NAMALWA (cell line): ENCODE measurements at regions not wholly inside any gene's neighbourhood (a gene's known extent, or its start where the extent isn't known, plus 50 kb on each side); places are given as distances from the start of the nearest gene placed in this dataset.

Experiments used
- DNase-seq: peaks from one replicate; pipeline ENCODE4 v3.0.0-alpha.2; 2015; ENCODE audit warnings: low spot score

GRCh38 chr4:31106419-31106818, 386.2 kb downstream of the PCDH7 start:
- no peak for DNase-seq

DNA sequence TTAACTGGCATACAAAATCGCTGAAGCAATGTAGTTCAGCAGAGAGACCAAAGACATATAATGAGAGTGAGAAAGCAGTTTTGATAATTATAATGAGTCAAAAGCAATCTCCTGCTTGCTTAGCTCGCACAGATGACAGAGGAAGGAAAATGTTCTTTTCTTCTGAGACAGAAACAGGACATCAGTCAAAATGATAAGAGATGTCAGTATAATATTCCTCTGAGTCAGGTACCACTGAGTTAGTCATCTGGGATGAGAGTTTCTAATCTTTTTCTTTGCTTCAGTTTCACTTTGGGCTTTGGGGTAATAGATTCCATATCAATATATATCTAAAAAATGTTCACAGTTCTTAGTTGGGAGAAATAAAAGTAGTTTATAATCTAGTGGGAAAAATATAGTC, 387.2 kb downstream of the PCDH7 start:
- DNase-seq, result no peak

GRCh38 chr4:31108762-31109161, 388.6 kb downstream of the PCDH7 start:
- DNase-seq, result no peak

- DNase-seq, result no peak
Measured at GRCh38 chr4:31111790-31112189, 391.6 kb downstream of the PCDH7 start.

- DNase-seq, result no peak
Measured at GRCh38 chr4:31114816-31115215, 394.6 kb downstream of the PCDH7 start.

GRCh38 chr4:31124008-31124585, 403.9 kb downstream of the PCDH7 start:
- DNase-seq, result no peak

GRCh38 chr4:31125061-31125460, 404.9 kb downstream of the PCDH7 start:
- no peak for DNase-seq

DNA sequence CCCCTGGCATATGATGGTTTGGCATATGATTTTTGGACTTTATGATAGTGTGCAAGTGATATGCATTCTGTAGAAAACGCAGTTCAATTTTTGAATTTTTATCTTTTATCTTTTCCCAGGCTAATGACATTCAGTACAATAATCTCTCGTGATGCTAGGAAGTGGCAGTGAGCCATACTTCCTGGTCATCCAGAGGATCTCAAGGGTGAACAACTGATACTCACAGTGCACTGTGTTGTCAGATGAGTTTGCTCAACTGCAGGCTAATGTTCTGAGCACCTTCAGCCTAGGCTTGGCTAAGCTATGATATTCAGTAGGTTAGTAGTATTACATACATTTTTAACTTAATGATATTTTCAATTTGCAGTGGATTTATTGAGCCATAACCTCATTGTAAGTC, 405.3 kb downstream of the PCDH7 start:
- no peak for DNase-seq

DNA sequence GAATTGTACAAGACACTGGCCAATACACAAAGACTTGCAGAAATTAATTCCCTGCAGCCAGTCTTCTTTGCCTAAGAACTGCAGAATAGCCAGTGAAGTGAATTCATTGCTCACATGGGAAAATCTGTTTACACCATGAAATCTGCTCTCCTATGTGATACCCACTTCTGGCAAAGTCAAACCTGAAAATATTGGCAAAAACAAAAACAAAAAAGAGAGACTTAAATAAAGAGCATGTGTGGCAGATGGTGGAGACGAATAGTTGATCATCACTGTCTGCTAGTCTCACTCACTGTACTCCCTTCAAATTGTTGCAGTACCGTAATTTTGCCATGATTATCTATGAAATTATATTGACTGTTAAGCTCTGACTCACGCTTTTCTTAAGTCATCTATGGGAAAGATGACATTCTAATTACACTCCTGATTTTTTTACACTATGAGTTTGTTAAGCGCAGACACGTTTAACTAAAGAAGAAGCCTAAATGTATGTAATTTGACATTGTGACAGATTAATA, 406.8 kb downstream of the PCDH7 start:
- no peak for DNase-seq

DNA sequence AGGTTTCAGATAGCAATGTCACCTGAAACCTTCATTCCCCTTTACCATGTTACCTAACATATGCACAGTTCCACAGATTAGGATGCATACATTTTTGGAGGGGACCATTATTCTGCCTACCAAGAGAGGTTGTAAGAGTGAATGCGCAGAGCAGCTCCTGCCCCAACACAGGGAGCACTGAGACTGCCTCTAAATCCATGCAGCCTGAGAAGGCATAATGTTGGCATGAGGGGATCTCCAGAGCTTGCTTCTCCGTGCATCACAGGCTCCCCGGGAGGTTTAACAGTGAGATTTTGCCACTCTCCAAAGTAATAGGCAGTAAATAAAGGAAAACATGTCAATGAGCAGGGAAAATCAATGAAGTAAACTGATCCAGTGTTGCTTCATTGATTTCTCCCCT, 410.8 kb downstream of the PCDH7 start:
- no peak for DNase-seq

- no peak for DNase-seq
Measured at GRCh38 chr4:31134720-31135119, 414.6 kb downstream of the PCDH7 start.

DNA sequence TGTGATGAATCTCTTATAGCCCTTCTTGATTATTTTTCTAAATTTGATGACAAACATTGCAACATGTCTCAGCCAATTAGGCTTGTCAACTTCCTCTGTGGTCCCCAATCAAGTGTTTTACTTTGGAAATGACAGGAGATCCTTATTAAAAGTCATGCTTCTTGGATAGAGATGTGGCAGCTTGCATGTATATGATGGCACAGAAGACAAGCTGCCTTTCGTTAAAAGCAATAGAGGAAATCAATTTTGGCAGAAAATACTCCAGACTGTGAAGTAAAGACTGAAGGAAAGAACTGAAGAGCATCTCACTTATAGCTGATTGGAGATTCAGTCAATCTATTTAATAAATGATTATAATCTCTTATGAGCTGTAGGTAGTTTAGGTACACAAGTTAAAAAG, 419.6 kb downstream of the PCDH7 start:
- DNase-seq, result no peak

DNA sequence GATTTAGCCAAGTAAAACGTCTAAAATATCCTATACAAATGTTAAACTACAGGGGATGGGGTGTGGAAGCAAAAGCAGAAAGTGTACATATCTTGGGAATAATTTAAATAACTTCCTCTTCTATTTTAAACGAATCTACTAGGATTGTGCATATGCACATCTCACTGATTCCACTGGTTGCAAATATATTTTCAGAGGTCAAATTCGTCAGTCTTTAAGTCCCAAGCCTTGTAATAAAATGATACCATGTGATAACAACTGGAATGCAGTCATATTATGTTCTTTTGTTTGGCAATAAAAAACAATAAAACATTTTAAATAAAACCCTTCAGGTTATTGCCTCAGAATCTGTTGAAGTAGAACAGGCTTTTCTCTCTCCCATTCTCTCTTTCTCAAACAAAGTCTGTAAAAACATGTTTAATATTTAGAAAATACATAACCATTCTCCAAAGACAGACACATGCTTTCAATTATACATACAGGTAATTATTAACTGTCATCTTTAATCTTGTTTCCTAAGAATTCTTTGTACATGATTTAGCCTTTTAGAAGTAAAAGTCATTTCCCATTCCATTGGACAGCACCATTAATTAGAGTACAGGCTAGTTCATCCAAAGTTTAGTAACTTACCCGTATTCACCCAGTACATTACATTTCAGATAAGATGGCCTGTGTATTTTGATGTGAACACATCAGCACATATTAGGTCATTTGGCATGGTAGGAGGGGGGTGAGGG, 421.1 kb downstream of the PCDH7 start:
- no peak for DNase-seq

DNA sequence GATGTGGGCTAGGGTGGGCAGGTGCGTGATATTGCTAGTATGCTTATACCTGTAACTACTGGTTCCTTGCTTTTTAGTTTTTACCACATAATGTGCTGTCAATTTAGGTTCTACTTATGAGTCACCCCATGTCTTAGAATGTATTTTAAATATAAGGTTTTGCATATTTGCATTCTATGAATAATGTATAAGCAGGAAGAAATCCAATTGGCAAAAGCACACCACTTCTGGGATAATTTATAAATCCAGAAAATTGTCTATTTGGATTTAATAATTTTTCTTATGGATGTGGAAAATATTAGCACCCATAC, 421.6 kb downstream of the PCDH7 start:
- DNase-seq, result no peak

DNA sequence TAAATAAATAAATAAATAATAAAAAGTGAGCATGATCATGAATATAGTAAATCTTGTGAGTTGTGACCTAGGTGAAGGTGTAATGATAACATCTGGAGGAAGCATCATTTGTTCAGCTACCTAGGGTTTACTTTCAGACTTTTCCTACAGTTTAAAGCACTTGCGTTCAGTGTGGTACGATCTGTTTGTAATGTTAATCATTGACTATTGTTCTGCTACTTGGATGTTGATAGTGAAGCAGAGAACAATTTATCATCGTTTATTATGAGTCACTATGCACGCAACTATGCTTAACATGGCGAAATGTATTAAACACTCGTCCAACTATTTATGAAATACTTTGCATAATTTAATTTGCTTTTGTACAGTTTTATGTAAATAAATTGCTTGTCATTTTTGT, 426.2 kb downstream of the PCDH7 start:
- DNase-seq, result no peak

DNA sequence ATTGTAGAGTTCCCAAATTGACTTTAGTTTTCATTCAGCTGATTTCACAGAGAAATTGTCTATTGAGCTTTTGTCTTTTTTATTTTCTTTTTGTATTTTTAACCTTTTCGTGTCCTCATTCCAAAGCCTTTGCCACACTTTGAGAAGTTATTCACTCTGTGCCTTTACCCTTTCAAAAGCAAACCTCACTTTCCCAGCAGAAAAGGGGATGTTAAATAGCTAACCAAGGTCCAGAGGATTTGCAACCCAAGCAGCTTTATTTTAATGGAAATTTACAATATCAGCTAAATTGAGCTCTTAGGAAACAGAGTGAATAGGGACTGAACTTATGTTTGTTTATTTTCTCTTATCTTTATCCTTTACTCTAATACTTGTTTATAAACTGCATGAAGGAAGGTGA, 428.8 kb downstream of the PCDH7 start:
- no peak for DNase-seq

- DNase-seq, result no peak
Measured at GRCh38 chr4:31156221-31156620, 436.1 kb downstream of the PCDH7 start.

DNA sequence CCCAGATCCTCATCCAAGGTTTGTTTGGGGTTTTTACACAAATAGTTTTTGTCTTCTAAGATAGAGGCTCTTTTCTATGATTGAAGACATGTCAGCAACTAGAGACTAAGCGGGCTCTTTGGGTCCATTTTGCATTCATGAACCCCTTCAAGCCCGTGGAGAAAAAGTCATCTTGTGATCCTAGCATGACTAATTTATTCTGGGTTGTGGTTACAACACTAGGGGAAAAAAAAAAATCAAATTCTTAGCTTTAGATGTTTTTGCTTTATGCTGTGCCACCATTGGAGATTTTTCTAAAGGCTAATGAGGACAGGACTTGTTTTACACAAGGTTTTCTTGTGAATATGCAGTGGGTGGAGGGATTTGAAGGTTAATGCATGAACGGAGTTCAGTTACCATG, 440.0 kb downstream of the PCDH7 start:
- DNase-seq, result no peak

DNA sequence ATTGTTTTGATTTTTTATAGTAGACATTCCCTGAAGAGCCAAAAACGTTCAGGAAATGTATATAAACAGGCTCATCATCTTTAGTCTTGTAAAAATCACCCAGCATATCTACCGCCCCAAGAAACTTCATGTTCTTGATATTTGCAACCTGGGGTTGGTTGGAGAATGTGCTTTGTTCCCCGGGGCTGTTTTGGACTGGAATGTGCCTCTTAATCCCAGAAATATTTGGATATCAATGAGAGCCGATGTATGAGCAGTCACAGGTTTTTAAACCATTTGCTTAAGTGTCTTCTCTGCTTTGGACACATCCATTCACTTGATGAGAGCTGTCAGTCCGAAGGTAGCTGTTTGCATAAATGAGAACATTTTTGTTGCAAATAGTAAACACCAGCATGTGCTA, 449.7 kb downstream of the PCDH7 start:
- no peak for DNase-seq

DNA sequence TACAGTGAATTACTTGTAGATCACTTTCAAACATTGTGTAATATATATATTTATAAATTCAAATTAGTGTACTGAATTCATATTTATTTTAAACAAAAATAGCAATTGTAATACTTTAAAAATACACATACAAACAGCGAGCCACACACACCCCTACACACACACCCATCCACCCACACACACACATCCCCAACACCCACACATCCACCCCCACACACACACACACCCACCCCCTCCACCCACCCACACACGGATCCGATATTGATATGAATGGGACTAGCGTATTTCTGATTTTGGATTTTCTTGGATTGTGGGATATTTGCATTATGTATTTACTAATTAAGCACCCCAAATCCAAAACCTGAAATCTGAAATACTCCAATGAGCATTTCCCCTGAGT, 451.2 kb downstream of the PCDH7 start:
- no peak for DNase-seq

- DNase-seq, result no peak
Measured at GRCh38 chr4:31175242-31175910, 455.2 kb downstream of the PCDH7 start.

GRCh38 chr4:31183256-31183655, 463.1 kb downstream of the PCDH7 start:
- no peak for DNase-seq

DNA sequence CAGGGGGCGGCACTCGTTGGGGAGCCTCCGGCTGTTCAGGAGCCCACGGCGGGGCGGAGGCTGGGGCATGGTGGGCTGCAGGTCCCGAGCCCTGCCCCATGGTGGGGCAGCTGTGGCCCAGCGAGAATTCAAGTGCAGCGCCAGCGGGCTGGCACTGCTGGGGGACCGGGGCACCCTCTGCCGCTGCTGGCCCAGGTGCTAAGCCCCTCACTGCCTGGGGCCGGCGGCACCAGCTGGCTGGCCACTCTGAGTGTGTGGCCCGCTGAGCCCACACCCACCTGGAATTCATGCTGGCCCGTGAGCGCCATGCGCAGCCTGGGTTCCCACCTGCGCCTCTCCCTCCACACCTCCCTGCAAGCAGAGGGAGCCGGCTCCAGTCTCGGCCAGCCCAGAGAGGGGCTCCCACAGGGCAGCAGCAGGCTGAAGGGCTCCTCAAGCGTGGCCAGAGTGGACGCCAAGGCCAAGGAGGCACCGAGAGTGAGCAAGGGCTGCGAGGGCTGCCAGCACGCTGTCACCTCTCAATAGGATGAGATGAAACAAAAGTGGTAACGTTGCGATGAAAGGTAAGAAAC, 464.9 kb downstream of the PCDH7 start:
- no peak for DNase-seq
